Muscle of leg (tissue), 3 donors: ENCODE measurements at regions not wholly inside any gene's neighbourhood (a gene's known extent, or its start where the extent isn't known, plus 50 kb on each side); places are given as distances from the start of the nearest gene placed in this dataset.
"Not testable (repeated sequence)": the region's sequence is repeated elsewhere in the genome, so short reads cannot be mapped to it uniquely, and the experiment has no call there.

ENCODE experiments used
- DNase-seq: peaks from one replicate; pipeline ENCODE4 v3.0.0; 2013
- H3K27ac ChIP-seq: one replicate; pipeline ENCODE4 v1.5.1; 2013; ENCODE audit warnings: mild to moderate bottlenecking, low read length, control low read depth
- H3K27me3 ChIP-seq: one replicate; pipeline ENCODE4 v1.6.1; 2013; ENCODE audit warnings: low read length; ENCODE audit not compliant: control insufficient read depth, insufficient read depth
- H3K36me3 ChIP-seq: one replicate; pipeline ENCODE4 v1.6.1; 2013; ENCODE audit warnings: low read length; ENCODE audit not compliant: control insufficient read depth, insufficient read depth
- H3K4me1 ChIP-seq: one replicate; pipeline ENCODE4 v1.6.1; 2013; ENCODE audit warnings: low read length; ENCODE audit not compliant: control insufficient read depth, insufficient read depth
- H3K4me3 ChIP-seq: one replicate; pipeline ENCODE4 v1.5.1; 2013; ENCODE audit warnings: low read length, control low read depth
- H3K9me3 ChIP-seq: replicated peaks from 2 replicates; pipeline ENCODE4 v1.6.1; 2013; ENCODE audit warnings: low read depth, low read length; ENCODE audit not compliant: control insufficient read depth
- WGBS: methylation state at CpG from one replicate; pipeline ENCODE4 v1.1.5; 2013; ENCODE audit warnings: missing lambda C conversion rate; ENCODE audit not compliant: insufficient coverage; 5-methylcytosine and 5-hydroxymethylcytosine counted together

DNA sequence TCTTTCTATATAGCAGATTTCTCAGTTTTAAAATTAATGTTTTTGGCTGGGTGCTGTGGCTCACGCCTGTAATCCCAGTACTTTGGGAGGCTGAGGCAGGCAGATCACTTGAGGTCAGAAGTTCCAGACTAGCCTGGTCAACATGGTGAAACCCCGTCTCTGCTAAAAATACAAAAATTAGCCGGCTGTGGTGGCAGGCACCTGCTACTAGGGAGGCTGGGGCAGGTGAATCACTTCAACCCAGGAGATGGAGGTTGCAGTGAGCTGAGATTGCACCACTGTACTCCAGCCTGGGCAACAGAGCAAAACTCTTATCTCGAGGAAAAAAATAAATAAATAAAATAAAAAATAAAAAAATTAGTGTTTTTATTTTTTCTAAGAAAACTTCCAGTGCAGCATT, 127.5 kb upstream of the CACNA2D1 start:
- not testable (repeated sequence) for H3K4me3 ChIP-seq, H3K4me1 ChIP-seq, DNase-seq, H3K27ac ChIP-seq, H3K36me3 ChIP-seq, H3K9me3 ChIP-seq, H3K27me3 ChIP-seq
- WGBS: 95% methylated on average over 2 of the region's 4 CpGs

GRCh38 chr7:82567841-82568240, 124.3 kb upstream of the CACNA2D1 start:
- peak; percentile 9 for DNase-seq
- Histone ChIP-seq H3K4me3 (no peak overlapping the region), H3K9me3 (no peaks in the 10 kb centered on the region), H3K27me3 (no peaks in the 10 kb centered on the region), H3K27ac (no peak overlapping the region), H3K36me3 (no peaks in the 10 kb centered on the region), H3K4me1 (peaks cover 2% of the 10 kb centered on the region)
- WGBS: no CpG with 5 or more reads among the region's 2 CpGs

DNA sequence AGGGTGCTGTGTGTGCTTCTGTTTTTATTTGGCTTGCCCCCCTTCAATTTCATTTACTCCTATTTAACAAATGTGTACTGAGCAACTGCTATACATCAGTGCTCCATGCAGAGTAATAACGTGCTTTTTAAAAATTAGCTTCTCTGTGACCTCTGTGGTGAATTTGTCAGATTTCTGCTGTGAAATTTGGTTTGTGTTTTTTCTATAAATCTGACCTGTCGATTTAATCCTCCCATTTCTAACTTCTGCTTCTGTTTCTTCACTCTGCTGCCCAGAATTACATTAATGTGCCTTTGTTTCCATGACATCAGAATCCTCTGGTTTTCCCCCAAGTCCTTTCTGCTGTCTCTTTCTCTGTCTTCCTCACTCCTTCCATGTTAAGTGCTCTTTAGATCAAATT, 123.8 kb upstream of the CACNA2D1 start:
- H3K9me3 ChIP-seq: no peaks in the 10 kb centered on the region
- H3K4me3 ChIP-seq: no peak overlapping the region
- H3K4me1 ChIP-seq: peaks cover 2% of the 10 kb centered on the region
- DNase-seq: peak; percentile 65
- no peak overlapping the region for H3K27ac ChIP-seq
- no peaks in the 10 kb centered on the region for H3K36me3 ChIP-seq
- 0% methylated on average over 1 of the region's 2 CpGs for WGBS
- no peaks in the 10 kb centered on the region for H3K27me3 ChIP-seq

- Histone ChIP-seq H3K27me3 (no peaks in the 10 kb centered on the region), H3K4me1 (peaks cover 2% of the 10 kb centered on the region), H3K36me3 (no peaks in the 10 kb centered on the region), H3K9me3 (no peaks in the 10 kb centered on the region), H3K4me3 (no peak overlapping the region), H3K27ac (no peak overlapping the region)
- no CpG with 5 or more reads among the region's 1 CpG for WGBS
- DNase-seq: peak; percentile 14
Measured at GRCh38 chr7:82566752-82567151, 123.2 kb upstream of the CACNA2D1 start.

GRCh38 chr7:82562716-82563404, 119.3 kb upstream of the CACNA2D1 start:
- WGBS: no CpG with 5 or more reads among the region's 2 CpGs
- no peaks in the 10 kb centered on the region for H3K27me3 ChIP-seq
- no peaks in the 10 kb centered on the region for H3K36me3 ChIP-seq
- DNase-seq: no peak
- H3K9me3 ChIP-seq: no peaks in the 10 kb centered on the region
- H3K4me1 ChIP-seq: peaks cover 2% of the 10 kb centered on the region
- no peak overlapping the region for H3K4me3 ChIP-seq
- no peak overlapping the region for H3K27ac ChIP-seq

GRCh38 chr7:82559193-82559805, 115.7 kb upstream of the CACNA2D1 start:
- H3K4me3 ChIP-seq: peak overlapping the region; percentile 1

GRCh38 chr7:82549616-82550285, 106.2 kb upstream of the CACNA2D1 start:
- WGBS: no CpG with 5 or more reads among the region's 6 CpGs
- DNase-seq: peak; percentile 18
- Histone ChIP-seq H3K27ac (no peak overlapping the region), H3K9me3 (peaks cover 1% of the 10 kb centered on the region), H3K4me1 (no peaks in the 10 kb centered on the region), H3K36me3 (no peaks in the 10 kb centered on the region), H3K4me3 (no peak overlapping the region), H3K27me3 (no peaks in the 10 kb centered on the region)

More at GRCh38 chr7:82559193-82559805, 115.7 kb upstream of the CACNA2D1 start:
- no peak overlapping the region for H3K27ac ChIP-seq
- H3K4me1 ChIP-seq: no peaks in the 10 kb centered on the region
- no peaks in the 10 kb centered on the region for H3K36me3 ChIP-seq
- DNase-seq: peak; percentile 57
- no peaks in the 10 kb centered on the region for H3K27me3 ChIP-seq
- H3K9me3 ChIP-seq: peaks cover 5% of the 10 kb centered on the region
- 8% methylated on average over 6 of the region's 7 CpGs for WGBS

DNA sequence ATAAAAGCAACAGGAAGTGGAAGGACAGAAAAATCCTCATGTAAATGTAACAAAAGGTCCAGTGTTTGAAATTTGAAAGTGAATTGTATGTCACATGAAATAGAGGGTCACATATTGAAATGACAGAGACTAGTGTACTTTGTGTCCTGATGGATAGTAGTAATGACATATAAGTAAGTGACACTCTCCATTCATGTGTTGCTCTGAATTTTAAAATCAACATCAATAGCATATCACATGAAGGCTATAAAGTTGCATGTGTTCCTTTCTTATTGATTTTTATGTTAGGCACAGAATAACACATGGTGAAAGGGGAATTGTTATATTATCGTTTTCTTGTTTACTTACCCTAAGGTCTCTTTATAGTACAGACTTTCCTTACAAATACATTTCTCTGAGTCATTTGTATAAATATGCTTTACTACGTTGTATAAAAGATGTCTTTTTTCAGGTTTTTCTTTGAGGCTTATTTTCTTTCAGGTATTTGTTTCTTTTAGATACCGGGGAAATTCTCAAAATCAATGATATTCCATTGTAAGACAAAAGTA, 104.6 kb upstream of the CACNA2D1 start:
- Histone ChIP-seq H3K27ac (no peak overlapping the region), H3K27me3 (no peaks in the 10 kb centered on the region), H3K36me3 (no peaks in the 10 kb centered on the region), H3K4me1 (no peaks in the 10 kb centered on the region), H3K4me3 (no peak overlapping the region), H3K9me3 (no peaks in the 10 kb centered on the region)
- no CpG with 5 or more reads among the region's 3 CpGs for WGBS
- DNase-seq: no peak

- WGBS: no CpG with 5 or more reads among the region's 2 CpGs
- H3K4me1 ChIP-seq: no peaks in the 10 kb centered on the region
- no peak overlapping the region for H3K27ac ChIP-seq
- H3K4me3 ChIP-seq: no peak overlapping the region
- H3K9me3 ChIP-seq: no peaks in the 10 kb centered on the region
- peaks cover 2% of the 10 kb centered on the region for H3K27me3 ChIP-seq
- no peaks in the 10 kb centered on the region for H3K36me3 ChIP-seq
- DNase-seq: no peak
Measured at GRCh38 chr7:82542665-82543064, 99.1 kb upstream of the CACNA2D1 start.

DNA sequence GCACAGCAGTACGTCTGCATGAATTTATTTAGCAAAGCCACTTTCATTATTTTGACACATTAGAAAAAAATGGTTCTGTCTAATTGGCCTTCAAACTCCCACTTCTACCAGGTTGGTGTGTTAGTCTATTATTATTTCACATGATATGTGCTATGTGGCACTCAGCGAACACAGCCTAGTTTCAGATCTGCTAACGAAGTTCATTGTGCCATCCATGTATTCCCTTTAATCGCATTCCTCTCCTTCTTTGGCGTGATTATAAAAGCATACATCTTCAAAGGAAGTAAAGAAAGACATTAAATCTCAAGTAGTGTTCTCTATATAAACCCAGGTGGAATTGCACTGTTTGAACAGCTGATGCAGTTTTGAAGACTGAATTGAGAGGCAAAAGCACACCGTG, 96.4 kb upstream of the CACNA2D1 start:
- DNase-seq: no peak
- WGBS: no CpG with 5 or more reads among the region's 6 CpGs
- H3K27me3 ChIP-seq: peaks cover 2% of the 10 kb centered on the region
- H3K4me3 ChIP-seq: no peak overlapping the region
- no peak overlapping the region for H3K27ac ChIP-seq
- no peaks in the 10 kb centered on the region for H3K4me1 ChIP-seq
- no peaks in the 10 kb centered on the region for H3K9me3 ChIP-seq
- no peaks in the 10 kb centered on the region for H3K36me3 ChIP-seq
